Osteoblast (primary cell): ENCODE measurements at regions not wholly inside any gene's neighbourhood (a gene's known extent, or its start where the extent isn't known, plus 50 kb on each side); places are given as distances from the start of the nearest gene placed in this dataset.

Source experiments
- DNase-seq: peaks from one replicate; pipeline ENCODE4 v3.0.0; 2011; ENCODE audit warnings: low spot score, mixed read lengths; ENCODE audit not compliant: insufficient read length; ENCODE audit errors: missing footprints
- H2AFZ ChIP-seq: 2 replicates; pipeline ENCODE4 v1.6.0; 2011; ENCODE audit warnings: mild to moderate bottlenecking, low read length
- H3K27ac ChIP-seq: 2 replicates; pipeline ENCODE4 v1.5.1; 2011; ENCODE audit warnings: mild to moderate bottlenecking, low read depth, low read length, moderate library complexity
- H3K27me3 ChIP-seq: 2 replicates; pipeline ENCODE4 v1.6.0; 2012; ENCODE audit warnings: mild to moderate bottlenecking, control low read depth, inconsistent platforms, low read length, moderate library complexity; ENCODE audit not compliant: insufficient read depth
- H3K36me3 ChIP-seq: 2 replicates; pipeline ENCODE4 v1.5.1; 2011; ENCODE audit warnings: mild to moderate bottlenecking, low read length, control low read depth, moderate library complexity; ENCODE audit not compliant: insufficient read depth
- H3K4me1 ChIP-seq: 2 replicates; pipeline ENCODE4 v1.5.1; 2011; ENCODE audit warnings: mild to moderate bottlenecking, low read length, control low read depth, moderate library complexity; ENCODE audit not compliant: insufficient read depth
- H3K4me2 ChIP-seq: 2 replicates; pipeline ENCODE4 v1.6.0; 2011; ENCODE audit warnings: mild to moderate bottlenecking, low read length; ENCODE audit not compliant: insufficient read depth
- H3K4me3 ChIP-seq: fragments of 200-600 bp; sonication (generic); 3 replicates; pipeline ENCODE4 v1.5.1; 2012; ENCODE audit warnings: mild to moderate bottlenecking, low read length, inconsistent platforms; ENCODE audit not compliant: insufficient read depth
- H3K79me2 ChIP-seq: 2 replicates; pipeline ENCODE4 v1.6.0; 2012; ENCODE audit warnings: mild to moderate bottlenecking, low read length, control low read depth, inconsistent platforms; ENCODE audit not compliant: insufficient read depth
- H3K9me3 ChIP-seq: 2 replicates; pipeline ENCODE4 v1.5.1; 2011; ENCODE audit warnings: low read depth, low read length, control low read depth
- H4K20me1 ChIP-seq: 2 replicates; pipeline ENCODE4 v1.6.0; 2012; ENCODE audit warnings: mild to moderate bottlenecking, low read length, control low read depth; ENCODE audit not compliant: insufficient read depth
- TF ChIP-seq, protein P1 (sequence below): IDR thresholded peaks from 2 replicates; pipeline ENCODE4 v1.5.1; 2011; ENCODE audit warnings: mild to moderate bottlenecking, low read depth, low read length, moderate library complexity; ENCODE audit errors: extremely low read depth

DNA sequence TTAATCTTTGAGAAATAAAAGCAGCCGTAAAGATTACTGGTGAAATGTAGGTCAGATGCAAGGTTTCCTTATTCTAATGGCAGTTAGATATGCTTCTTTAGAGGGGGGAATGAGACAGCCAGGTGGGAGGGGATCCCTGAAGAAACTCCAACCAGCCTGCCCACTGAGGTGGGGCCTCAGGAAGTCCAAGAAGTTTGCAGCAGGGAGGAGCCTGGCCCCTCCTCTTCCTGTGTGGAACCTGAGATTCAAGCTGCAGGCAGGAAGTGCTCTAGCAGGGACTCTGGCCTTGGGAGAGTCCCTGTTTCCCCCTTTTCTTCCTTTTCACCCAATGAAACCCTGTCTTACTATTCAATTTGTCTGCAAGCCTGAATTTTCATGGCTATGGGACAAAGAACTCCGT is 101.4 kb upstream of the SLITRK2 start:
- TF ChIP-seq, protein P1, sequence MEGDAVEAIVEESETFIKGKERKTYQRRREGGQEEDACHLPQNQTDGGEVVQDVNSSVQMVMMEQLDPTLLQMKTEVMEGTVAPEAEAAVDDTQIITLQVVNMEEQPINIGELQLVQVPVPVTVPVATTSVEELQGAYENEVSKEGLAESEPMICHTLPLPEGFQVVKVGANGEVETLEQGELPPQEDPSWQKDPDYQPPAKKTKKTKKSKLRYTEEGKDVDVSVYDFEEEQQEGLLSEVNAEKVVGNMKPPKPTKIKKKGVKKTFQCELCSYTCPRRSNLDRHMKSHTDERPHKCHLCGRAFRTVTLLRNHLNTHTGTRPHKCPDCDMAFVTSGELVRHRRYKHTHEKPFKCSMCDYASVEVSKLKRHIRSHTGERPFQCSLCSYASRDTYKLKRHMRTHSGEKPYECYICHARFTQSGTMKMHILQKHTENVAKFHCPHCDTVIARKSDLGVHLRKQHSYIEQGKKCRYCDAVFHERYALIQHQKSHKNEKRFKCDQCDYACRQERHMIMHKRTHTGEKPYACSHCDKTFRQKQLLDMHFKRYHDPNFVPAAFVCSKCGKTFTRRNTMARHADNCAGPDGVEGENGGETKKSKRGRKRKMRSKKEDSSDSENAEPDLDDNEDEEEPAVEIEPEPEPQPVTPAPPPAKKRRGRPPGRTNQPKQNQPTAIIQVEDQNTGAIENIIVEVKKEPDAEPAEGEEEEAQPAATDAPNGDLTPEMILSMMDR = no peak
- Histone ChIP-seq H3K4me3 (no peak overlapping the region), H3K27ac (no peak overlapping the region), H3K4me1 (no peaks in the 10 kb centered on the region), H2AFZ (no peak overlapping the region), H3K79me2 (no peaks in the 10 kb centered on the region), H3K27me3 (no peaks in the 10 kb centered on the region), H3K4me2 (no peak overlapping the region), H4K20me1 (no peaks in the 10 kb centered on the region), H3K9me3 (no peaks in the 10 kb centered on the region), H3K36me3 (no peaks in the 10 kb centered on the region)
- no peak for DNase-seq

DNA sequence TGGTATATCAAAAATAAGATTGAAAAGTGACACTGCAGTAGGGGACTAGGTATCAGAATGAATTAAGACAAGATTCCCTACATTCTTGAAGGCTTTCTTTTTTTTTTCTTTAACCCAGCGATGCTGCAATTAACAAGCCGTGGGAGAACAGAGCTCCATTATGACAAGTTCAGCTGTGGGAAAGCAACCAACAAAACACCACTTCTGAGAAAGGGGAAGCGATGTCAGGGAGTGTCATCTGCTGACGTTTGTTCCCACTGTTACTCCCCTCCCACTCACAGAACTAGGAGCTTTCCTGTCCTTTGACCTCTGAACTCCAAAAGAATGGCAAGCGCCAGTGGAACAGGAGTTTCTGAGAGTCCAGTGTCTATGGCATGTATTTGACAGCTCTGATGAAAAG is 90.2 kb upstream of the SLITRK2 start:
- TF ChIP-seq, protein P1 = no peak
- H3K4me2 ChIP-seq = no peak overlapping the region
- no peak overlapping the region for H3K4me3 ChIP-seq
- peaks cover 3% of the 10 kb centered on the region for H3K9me3 ChIP-seq
- H3K36me3 ChIP-seq = no peaks in the 10 kb centered on the region
- no peaks in the 10 kb centered on the region for H3K4me1 ChIP-seq
- H4K20me1 ChIP-seq = no peaks in the 10 kb centered on the region
- no peak overlapping the region for H2AFZ ChIP-seq
- H3K79me2 ChIP-seq = no peaks in the 10 kb centered on the region
- H3K27me3 ChIP-seq = no peaks in the 10 kb centered on the region
- no peak for DNase-seq
- H3K27ac ChIP-seq = no peak overlapping the region

DNA sequence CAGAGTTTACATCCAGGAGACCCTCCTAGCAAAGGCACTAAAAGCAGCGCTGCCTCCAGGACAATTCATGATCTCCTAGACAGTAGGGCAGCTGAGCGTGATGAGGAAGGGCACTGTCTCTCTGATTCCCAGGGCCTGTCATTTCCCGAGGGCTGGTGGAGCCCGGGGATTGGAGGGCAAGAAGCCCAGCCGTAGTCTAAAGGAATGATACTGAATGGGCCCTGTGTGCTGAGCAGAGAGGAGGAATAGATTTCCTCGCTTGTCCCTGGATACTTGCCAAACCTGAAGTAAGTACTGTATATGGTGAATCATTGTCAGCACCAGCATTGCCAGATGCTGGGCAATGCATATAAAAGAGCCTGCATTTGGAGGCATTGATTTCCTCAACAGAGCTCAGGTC is 88.0 kb upstream of the SLITRK2 start:
- DNase-seq = no peak
- H3K27me3 ChIP-seq = no peaks in the 10 kb centered on the region
- H4K20me1 ChIP-seq = no peaks in the 10 kb centered on the region

DNA sequence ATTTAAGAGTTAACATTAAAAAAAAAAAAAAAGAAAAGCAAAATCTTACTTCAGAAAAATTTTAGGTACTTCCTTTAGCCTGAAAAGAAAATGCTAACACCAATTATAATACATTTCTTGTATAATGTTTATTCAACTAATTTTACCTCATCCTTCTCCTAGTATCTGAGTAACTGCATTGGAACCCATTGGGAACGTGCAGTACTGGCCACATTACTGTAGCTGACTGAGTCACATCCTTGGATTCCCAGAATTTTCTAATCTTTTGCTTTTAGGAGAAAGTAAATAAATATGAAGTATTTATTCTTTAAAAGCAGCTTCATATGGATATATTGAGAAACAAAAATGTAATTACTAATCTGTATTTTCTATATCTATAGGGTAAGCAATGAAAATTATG is 82.6 kb upstream of the SLITRK2 start:
- no peak for DNase-seq
- no peaks in the 10 kb centered on the region for H4K20me1 ChIP-seq
- no peaks in the 10 kb centered on the region for H3K27me3 ChIP-seq

More for the DNA sequence above, 88.0 kb upstream of the SLITRK2 start:
- Histone ChIP-seq H3K4me1 (no peaks in the 10 kb centered on the region), H3K36me3 (no peaks in the 10 kb centered on the region), H2AFZ (no peak overlapping the region), H3K4me3 (no peak overlapping the region), H3K27ac (no peak overlapping the region), H3K9me3 (peaks cover 3% of the 10 kb centered on the region), H3K4me2 (no peak overlapping the region), H3K79me2 (no peaks in the 10 kb centered on the region)
- TF ChIP-seq, protein P1 = no peak

More for the DNA sequence above, 82.6 kb upstream of the SLITRK2 start:
- H3K4me1 ChIP-seq = no peaks in the 10 kb centered on the region
- no peak overlapping the region for H3K27ac ChIP-seq
- TF ChIP-seq, protein P1 = no peak
- no peak overlapping the region for H3K4me3 ChIP-seq
- no peaks in the 10 kb centered on the region for H3K36me3 ChIP-seq
- H3K4me2 ChIP-seq = no peak overlapping the region
- H3K9me3 ChIP-seq = no peaks in the 10 kb centered on the region
- H2AFZ ChIP-seq = no peak overlapping the region
- no peaks in the 10 kb centered on the region for H3K79me2 ChIP-seq
